D341Med (cell line): ENCODE measurements at regions not wholly inside any gene's neighbourhood (a gene's known extent, or its start where the extent isn't known, plus 50 kb on each side); places are given as distances from the start of the nearest gene placed in this dataset.
A peak's percentile ranks its signal among the peaks of the same experiment; 100 is the strongest.
"Not testable (repeated sequence)": the region's sequence is repeated elsewhere in the genome, so short reads cannot be mapped to it uniquely, and the experiment has no call there.

Experiments used
- DNase-seq: peaks from one replicate; pipeline ENCODE4 v3.0.0; 2012; ENCODE audit warnings: low spot score

DNA sequence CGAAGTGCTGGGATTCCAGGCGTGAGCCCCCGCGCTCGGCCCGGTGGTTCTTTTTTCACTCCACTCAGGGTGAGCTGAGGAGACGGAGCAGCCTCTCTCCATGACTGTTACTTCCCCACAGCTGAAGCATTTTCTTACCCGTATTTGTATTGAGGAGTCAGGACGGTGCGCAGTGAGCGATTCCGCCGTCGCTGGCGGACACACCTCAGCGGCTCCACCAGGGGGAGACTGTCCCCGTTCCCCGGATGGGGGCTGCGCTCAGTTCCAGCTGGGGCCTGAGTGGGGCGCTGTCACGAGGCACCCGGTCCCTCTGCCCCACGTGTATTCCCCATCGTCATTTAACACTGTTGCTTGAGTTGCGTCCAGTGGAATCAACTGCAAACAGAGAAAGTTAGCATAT, 844.0 kb upstream of the FRG1 start:
- DNase-seq = peak; percentile 33

- DNase-seq = no peak
These were observed 841.6 kb upstream of the FRG1 start for GRCh38 chr4:189098932-189099696.

- DNase-seq = no peak
These were observed 827.2 kb upstream of the FRG1 start for GRCh38 chr4:189113389-189113888.

DNA sequence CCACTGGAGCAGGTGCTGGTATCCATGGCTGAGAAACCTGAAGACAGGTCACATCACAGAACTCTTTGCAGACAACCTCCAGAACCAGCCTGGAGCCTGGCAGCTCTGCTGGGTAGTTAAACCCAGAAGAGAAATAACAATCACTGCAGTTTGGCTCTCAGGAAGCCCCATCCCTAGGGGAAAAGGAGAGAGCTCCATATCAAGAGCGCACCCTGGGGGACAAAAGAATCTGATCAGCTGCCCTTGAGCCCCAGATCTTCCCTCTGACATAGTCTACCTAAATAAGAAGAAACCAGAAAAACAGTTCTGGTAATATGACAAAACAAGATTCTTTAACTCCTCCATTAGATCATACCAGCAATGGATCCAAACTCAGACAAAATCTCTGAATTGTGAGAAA, 823.2 kb upstream of the FRG1 start:
- DNase-seq = no peak

DNA sequence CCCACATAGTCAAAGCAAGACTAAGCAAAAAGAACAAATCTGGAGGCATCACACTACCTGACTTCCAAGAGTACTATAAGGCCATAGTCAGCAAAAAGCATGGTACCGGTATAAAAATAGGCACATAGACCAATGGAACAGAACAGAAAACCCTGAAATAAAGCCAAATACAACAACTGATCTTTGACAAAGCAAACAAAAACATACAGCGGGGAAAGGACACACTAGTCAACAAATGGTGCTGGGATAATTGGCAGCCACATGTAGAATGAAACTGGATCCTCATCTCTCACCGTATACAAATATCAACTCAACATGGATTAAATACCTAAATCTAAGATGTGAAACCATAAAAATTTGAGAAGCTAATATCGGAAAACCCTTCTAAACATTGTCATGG, 819.3 kb upstream of the FRG1 start:
- DNase-seq = no peak

DNA sequence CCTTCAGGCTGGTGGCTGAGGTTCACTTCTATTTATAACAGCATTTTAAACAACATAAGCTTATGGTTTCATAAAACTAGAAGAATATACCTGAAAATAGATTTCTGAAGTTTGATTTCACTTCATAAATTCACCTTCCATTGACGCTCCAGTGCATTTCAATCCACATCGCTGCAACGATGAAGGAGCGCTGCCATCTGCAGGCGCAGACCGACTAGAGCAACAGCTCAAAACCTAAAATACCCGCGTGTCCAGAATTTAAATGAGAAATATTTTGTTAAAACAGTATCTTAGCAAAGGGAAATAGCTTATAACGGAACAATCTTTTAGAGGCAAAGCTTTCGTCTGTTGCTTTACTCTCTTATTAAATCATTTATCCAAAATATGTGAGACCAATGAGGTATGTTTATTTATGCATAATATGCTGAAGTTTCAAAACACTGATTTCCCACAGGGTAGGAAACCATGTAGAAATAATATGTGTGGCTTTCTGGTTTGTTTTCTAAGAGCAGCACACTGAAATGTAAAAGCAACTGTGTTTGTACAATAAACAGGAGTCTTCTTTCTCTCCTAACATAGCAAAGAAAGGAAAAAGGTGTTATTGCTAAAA, 816.4 kb upstream of the FRG1 start:
- peak; percentile 64 for DNase-seq

- no peak for DNase-seq
These were observed 815.9 kb upstream of the FRG1 start for GRCh38 chr4:189124791-189125190.

GRCh38 chr4:189126040-189126439, 814.6 kb upstream of the FRG1 start:
- DNase-seq = no peak

DNA sequence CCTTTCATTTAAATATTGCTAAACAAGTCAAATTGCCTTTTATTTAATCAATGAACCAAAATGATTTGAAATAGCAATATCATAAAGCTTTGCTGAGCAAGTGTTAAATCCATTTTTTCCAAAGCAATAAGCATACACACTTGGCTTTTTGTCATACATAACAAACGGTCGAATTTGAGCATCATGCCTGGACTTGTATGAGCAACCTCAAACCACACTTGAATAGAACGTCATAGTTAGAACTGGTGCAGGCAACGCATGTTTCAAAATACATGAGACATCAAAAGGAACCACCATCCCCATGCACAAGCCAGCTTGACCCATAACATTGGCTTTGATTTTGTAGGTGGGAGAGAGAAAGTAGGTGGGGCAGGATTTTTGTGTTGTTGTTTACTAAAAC, 812.3 kb upstream of the FRG1 start:
- DNase-seq = no peak

DNA sequence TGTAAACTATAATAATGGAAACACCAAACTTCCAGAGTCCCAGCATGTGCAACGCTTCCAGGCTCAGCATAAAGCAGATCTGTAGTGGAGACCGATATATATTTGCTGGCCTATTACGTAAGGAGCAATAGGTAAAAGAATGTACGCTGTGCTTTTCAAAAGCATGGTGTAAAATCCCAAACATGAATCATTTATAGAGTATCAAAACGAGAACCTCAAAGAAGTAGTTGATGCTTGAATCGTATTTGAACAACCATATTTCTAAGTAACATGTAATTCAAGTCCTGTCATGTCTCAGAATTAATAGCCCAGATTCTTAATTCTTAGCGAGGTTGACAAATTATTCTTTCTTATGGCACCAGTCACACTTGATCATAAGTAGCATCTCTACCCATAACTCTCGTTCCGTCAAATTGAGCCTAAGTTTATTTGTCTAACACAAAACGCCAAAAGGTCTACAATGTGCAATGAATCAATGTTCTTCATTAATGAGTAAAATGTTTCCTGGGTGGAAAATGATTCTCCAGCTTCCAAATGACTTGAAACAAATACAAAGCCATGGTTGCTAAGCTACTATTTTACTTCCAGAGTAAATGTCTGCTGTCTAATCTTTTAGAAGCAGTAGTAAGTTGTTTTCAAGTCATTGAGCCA, 811.5 kb upstream of the FRG1 start:
- DNase-seq = no peak

DNA sequence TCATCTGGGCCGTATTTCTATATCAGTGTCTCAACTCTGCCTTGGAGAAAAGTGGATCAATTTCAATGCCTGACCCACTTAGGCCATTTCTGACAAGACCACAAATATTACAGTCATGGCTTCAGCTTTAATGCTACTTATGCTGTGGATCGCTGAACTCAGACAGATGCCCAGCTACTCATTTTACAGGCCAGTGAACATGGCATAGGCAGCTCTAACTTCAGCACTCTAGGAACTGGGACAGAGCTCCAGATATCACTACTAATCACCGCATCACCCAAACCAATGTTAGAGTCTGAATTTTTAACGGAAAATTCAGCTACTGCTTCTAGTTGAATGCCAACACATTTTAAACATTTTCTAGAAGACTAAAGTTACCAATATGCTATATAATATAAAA, 809.6 kb upstream of the FRG1 start:
- no peak for DNase-seq

DNA sequence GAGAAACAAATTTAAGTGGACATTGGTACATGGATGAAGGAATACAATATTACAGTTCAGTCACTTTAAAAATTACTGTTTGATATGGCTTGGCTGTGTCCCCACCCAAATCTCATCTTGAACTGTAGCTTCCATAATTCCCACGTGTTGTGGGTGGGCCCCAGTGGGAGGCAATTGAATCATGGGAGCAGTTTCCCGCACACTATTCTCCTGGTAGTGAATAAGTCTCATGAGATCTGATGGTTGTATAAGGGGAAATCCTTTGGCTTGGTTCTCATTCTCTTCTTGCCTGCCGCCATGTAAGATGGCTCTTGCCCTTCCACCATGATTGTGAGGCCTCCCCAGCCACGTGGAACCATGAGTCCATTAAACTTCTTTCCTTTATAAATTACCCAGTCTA, 804.2 kb upstream of the FRG1 start:
- no peak for DNase-seq

- DNase-seq = no peak
These were observed 797.3 kb upstream of the FRG1 start for GRCh38 chr4:189143263-189143952.

DNA sequence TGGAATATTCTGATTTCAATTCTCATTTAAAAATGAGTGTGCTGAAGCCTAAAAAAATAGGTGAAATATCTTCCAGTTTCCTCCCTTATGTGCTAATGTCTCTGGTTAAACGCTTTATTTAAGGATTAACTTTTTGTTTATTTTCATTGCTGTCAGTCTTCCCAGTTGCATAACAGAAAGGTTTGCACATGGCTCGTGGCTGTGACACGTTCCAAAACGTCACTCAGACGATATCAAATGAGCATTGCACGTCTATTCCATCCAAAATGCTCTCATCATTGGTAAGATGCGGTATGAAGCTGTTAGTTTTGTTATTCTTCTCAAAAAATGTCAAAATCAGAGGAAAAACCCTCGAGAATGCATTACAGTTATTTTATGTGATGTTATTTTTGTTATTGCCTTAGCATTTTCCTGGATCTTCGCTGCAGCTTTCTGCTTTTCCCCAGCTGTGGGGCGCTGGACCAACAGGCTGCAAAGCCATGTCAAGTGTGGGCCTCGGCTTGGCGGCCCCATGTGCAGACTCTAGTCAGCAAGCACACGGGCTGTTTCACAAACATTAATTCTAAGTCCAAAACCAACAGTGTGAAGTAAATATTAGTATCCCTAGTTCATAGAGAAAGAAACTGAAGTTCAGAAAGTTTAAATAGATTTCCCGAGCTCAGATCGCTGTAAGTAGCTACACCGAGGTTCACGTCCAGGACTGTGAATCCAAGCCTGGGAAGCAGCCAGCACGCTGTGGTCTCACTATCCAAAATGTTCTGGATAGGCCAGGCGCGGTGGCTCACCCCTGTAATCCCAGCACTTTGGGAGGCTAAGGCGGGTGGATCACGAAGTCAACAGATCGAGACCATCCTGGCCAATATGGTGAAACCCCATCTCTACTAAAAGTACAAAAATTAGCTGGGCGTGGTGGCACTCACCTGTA, 793.4 kb upstream of the FRG1 start:
- DNase-seq = no peak

GRCh38 chr4:189155083-189155482, 785.6 kb upstream of the FRG1 start:
- not testable (repeated sequence) for DNase-seq

DNA sequence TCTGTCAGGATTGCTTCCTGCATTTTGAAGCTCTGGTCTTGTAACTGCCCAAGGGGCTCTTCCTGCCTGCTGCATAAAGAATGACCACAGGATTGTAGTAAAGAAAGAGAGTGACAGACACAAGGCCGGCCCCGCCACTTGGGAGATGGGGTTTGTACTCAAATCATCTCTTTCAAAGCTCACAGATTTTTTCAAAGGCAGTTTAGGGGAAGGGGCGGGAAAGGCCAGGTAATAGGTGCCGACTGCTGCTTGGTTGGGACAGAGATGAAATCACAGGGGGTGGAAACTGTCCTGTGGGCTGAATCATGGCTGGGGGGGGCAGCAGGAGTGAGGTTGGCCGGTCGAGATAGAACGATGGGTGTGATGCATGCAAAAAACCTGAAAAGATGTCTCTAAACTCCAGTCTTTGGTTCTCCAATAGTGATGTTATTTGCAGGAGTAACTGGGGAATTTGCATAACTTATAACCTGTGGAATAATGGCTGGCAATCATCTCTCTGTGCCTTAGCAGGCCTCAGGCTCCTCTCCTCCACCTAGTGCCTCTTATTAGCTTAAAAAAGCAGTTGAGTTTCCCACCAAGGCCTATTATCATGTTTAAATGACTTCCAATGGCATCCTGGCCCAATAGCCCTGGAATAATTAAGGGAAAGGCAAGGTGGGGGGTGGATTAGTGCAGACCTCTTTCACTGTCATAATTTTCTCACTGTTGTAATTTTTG, 778.4 kb upstream of the FRG1 start:
- DNase-seq = no peak

- DNase-seq = no peak
These were observed 777.8 kb upstream of the FRG1 start for GRCh38 chr4:189162888-189163287.

- DNase-seq = no peak
These were observed 764.7 kb upstream of the FRG1 start for GRCh38 chr4:189176002-189176401.

DNA sequence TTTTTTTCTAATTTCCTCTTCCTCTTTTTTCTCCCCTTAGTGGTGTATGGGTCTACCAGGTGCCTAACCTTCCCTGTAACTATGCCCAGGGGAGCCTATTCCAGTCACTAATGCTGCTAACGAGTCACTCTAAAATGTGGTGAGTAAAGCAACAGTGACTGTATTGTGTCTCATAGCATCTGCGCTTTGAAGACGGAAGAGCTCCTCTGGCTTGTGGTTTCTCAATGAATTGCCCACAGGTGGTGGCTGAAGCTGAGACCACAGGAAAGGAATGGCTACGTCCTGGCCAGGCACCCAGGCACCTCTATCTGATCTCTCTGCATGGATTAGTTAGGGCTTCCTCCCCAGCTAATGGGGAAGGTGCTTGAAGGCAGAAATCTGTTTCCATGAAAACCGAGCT, 763.5 kb upstream of the FRG1 start:
- DNase-seq = no peak

- DNase-seq = no peak
These were observed 762.4 kb upstream of the FRG1 start for GRCh38 chr4:189178125-189178746.
